GM12874 (cell line): ENCODE measurements at regions not wholly inside any gene's neighbourhood (a gene's known extent, or its start where the extent isn't known, plus 50 kb on each side); places are given as distances from the start of the nearest gene placed in this dataset.

Experiments
- TF ChIP-seq, protein P1 (sequence below): IDR thresholded peaks from 2 replicates; pipeline ENCODE4 v1.5.1; 2011; ENCODE audit warnings: low read depth, mild to moderate bottlenecking, control low read depth, low read length, moderate library complexity; ENCODE audit not compliant: insufficient read depth

DNA sequence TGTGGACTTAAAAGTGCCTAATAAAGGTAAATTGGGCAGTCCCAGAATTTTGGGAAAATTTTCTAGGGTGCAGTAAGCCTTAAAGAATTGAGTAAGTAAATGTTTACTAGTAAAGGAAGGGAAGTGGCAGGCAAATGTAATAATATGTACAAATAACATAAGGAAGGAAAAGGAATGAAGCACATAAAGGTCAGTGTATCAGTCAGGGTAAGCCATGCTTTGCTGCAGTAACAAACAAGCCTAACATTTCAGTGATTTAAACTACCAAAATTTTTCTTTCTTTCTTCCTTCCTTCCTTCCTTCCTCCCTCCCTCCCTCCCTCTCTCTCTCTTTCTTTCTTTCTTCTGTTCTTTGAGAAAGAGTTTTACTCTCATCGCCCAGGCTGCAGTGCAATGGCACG, 117.5 kb downstream of the HAO1 start:
- TF ChIP-seq, protein P1, sequence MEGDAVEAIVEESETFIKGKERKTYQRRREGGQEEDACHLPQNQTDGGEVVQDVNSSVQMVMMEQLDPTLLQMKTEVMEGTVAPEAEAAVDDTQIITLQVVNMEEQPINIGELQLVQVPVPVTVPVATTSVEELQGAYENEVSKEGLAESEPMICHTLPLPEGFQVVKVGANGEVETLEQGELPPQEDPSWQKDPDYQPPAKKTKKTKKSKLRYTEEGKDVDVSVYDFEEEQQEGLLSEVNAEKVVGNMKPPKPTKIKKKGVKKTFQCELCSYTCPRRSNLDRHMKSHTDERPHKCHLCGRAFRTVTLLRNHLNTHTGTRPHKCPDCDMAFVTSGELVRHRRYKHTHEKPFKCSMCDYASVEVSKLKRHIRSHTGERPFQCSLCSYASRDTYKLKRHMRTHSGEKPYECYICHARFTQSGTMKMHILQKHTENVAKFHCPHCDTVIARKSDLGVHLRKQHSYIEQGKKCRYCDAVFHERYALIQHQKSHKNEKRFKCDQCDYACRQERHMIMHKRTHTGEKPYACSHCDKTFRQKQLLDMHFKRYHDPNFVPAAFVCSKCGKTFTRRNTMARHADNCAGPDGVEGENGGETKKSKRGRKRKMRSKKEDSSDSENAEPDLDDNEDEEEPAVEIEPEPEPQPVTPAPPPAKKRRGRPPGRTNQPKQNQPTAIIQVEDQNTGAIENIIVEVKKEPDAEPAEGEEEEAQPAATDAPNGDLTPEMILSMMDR: no peak

DNA sequence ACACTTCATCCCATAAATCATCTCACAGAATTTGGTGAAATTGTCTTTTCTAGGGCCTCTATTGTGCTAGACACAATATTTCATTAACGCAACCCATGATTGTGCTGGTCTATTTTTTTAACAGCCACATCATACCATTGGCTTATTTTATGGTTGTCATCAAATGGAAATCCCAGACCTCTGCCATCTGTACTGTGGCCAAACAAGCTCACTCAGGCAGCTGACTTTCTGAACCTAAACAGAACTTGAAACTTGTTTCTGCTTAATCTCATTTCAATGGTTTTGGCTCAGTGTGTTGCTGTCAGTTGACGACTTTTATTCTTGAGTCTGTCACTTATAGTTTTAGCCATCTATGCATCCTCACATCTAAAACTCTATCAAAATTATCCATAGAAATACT, 111.8 kb downstream of the HAO1 start:
- TF ChIP-seq, protein P1: no peak

DNA sequence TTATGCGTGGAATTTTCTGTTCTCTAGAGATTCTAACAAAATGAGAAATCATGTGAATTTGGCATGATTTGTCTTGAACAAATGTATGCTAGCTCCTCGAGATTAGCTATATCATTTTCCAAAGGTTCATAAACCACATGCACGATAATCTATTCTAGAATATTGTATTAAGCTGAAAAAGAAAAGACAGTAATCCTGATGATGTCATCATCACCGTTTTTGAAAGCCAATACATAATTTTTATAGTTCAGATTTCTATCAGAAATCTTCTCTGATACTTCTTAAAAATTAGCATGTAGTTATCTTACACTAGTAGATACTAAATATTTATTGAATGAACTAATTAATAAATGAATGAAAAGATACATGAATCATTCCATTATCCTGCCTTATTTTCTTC, 111.2 kb downstream of the HAO1 start:
- TF ChIP-seq, protein P1: no peak

DNA sequence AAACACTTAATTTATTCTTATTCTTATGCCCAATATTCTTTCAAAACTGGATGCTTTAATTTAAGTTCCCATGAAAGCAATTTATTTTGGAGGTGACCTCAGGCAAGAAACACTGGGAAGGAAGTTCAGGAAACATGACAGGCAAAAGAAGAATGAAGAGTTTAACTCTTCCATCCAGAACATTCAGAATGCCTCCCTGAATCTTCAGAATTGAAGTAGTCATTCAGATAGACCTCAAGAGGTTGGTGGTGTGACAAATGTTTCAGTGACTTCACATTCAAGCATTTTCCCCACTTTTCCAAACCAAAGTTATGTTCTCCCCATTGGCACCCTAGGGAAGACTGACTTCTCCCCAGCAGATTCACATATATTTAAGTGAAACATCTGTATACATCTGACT, 110.5 kb downstream of the HAO1 start:
- TF ChIP-seq, protein P1: no peak
